ENCODE measurements at regions not wholly inside any gene's neighbourhood (a gene's known extent, or its start where the extent isn't known, plus 50 kb on each side); places are given as distances from the start of the nearest gene placed in this dataset.
A peak's percentile ranks its signal among the peaks of the same experiment; 100 is the strongest.

GRCh38 chr4:108272561-108272960 lies 103.8 kb upstream of the LEF1 start:
- no peak for DNase-seq (ENCODE audit: extremely low read depth, low read depth)
- no peak overlapping the region for H3K4me3 ChIP-seq (replicated peaks; ENCODE audit: low read depth, low read length)
- no peak for TF ChIP-seq CTCF (IDR thresholded peaks at IDR 0.05; ENCODE audit: low read depth, low read length, missing control alignments)

GRCh38 chr4:108272046-108272445 lies 103.3 kb upstream of the LEF1 start:
- no peak for TF ChIP-seq CTCF (IDR thresholded peaks at IDR 0.05; ENCODE audit: low read depth, low read length, missing control alignments)
- H3K4me3 ChIP-seq (replicated peaks; ENCODE audit: low read depth, low read length) = no peak overlapping the region
- no peak for DNase-seq (ENCODE audit: extremely low read depth, low read depth)

GRCh38 chr4:108270466-108271450 lies 102.0 kb upstream of the LEF1 start:
- H3K4me3 ChIP-seq (replicated peaks; ENCODE audit: low read depth, low read length) = no peak overlapping the region
- DNase-seq (ENCODE audit: extremely low read depth, low read depth) = peak; percentile 75
- TF ChIP-seq CTCF (IDR thresholded peaks at IDR 0.05; ENCODE audit: low read depth, low read length, missing control alignments) = no peak

- H3K4me3 ChIP-seq (replicated peaks; ENCODE audit: low read depth, low read length) = no peak overlapping the region
- DNase-seq (ENCODE audit: extremely low read depth, low read depth) = no peak
- TF ChIP-seq CTCF (IDR thresholded peaks at IDR 0.05; ENCODE audit: low read depth, low read length, missing control alignments) = no peak
Measured at GRCh38 chr4:108264693-108265092, 96.0 kb upstream of the LEF1 start.

- no peak for TF ChIP-seq CTCF (IDR thresholded peaks at IDR 0.05; ENCODE audit: low read depth, low read length, missing control alignments)
- no peak for DNase-seq (ENCODE audit: extremely low read depth, low read depth)
- H3K4me3 ChIP-seq (replicated peaks; ENCODE audit: low read depth, low read length) = no peak overlapping the region
Measured at GRCh38 chr4:108263057-108263456, 94.3 kb upstream of the LEF1 start.

GRCh38 chr4:108261026-108261425 lies 92.3 kb upstream of the LEF1 start:
- TF ChIP-seq CTCF (IDR thresholded peaks at IDR 0.05; ENCODE audit: low read depth, low read length, missing control alignments) = no peak
- no peak for DNase-seq (ENCODE audit: extremely low read depth, low read depth)
- no peak overlapping the region for H3K4me3 ChIP-seq (replicated peaks; ENCODE audit: low read depth, low read length)
